NCI-H146 treated with DMSO at 0.1 percent for 48 hours (cell line): ENCODE measurements at regions not wholly inside any gene's neighbourhood (a gene's known extent, or its start where the extent isn't known, plus 50 kb on each side); places are given as distances from the start of the nearest gene placed in this dataset.

Source experiments
- DNase-seq: peaks from one replicate; lab custom pipeline; 2025; ENCODE audit not compliant: unreplicated experiment; lab: John Stamatoyannopoulos, UW

GRCh38 chr1:90411185-90411584, 305.9 kb downstream of the BARHL2 start:
- no peak for DNase-seq

GRCh38 chr1:90407737-90408136, 309.4 kb downstream of the BARHL2 start:
- no peak for DNase-seq

- no peak for DNase-seq
Observed at GRCh38 chr1:90405726-90406125, 311.4 kb downstream of the BARHL2 start.

GRCh38 chr1:90402893-90403849, 313.9 kb downstream of the BARHL2 start:
- no peak for DNase-seq

- no peak for DNase-seq
Observed at GRCh38 chr1:90400131-90400530, 317.0 kb downstream of the BARHL2 start.

- DNase-seq, result no peak
Observed at GRCh38 chr1:90396917-90397316, 320.2 kb downstream of the BARHL2 start.

GRCh38 chr1:90394247-90394646, 322.9 kb downstream of the BARHL2 start:
- DNase-seq, result no peak

GRCh38 chr1:90393025-90393424, 324.1 kb downstream of the BARHL2 start:
- DNase-seq, result no peak

GRCh38 chr1:90391126-90391525, 326.0 kb downstream of the BARHL2 start:
- DNase-seq, result no peak

GRCh38 chr1:90387805-90388204, 329.3 kb downstream of the BARHL2 start:
- no peak for DNase-seq

- DNase-seq, result no peak
Observed at GRCh38 chr1:90386899-90387720, 330.0 kb downstream of the BARHL2 start.

- DNase-seq, result no peak
Observed at GRCh38 chr1:90384193-90384592, 332.9 kb downstream of the BARHL2 start.

GRCh38 chr1:90382161-90382560, 334.9 kb downstream of the BARHL2 start:
- DNase-seq, result no peak

GRCh38 chr1:90381598-90381997, 335.5 kb downstream of the BARHL2 start:
- DNase-seq, result no peak

- no peak for DNase-seq
Observed at GRCh38 chr1:90371448-90371813, 345.7 kb downstream of the BARHL2 start.

GRCh38 chr1:90370686-90371447, 346.2 kb downstream of the BARHL2 start:
- no peak for DNase-seq

GRCh38 chr1:90362163-90362562, 354.9 kb downstream of the BARHL2 start:
- DNase-seq, result no peak

GRCh38 chr1:90361026-90361425, 356.1 kb downstream of the BARHL2 start:
- DNase-seq, result no peak

GRCh38 chr1:90359994-90360393, 357.1 kb downstream of the BARHL2 start:
- DNase-seq, result no peak

- DNase-seq, result no peak
Observed at GRCh38 chr1:90358448-90358847, 358.7 kb downstream of the BARHL2 start.

- DNase-seq, result no peak
Observed at GRCh38 chr1:90357995-90358394, 359.1 kb downstream of the BARHL2 start.
